Fibroblast of gingiva (primary cell): ENCODE measurements at regions not wholly inside any gene's neighbourhood (a gene's known extent, or its start where the extent isn't known, plus 50 kb on each side); places are given as distances from the start of the nearest gene placed in this dataset.
"Not testable (repeated sequence)": the region's sequence is repeated elsewhere in the genome, so short reads cannot be mapped to it uniquely, and the experiment has no call there.

Experiments
- DNase-seq: peaks from one replicate; pipeline ENCODE4 v3.0.0-alpha.2; 2011; ENCODE audit warnings: low read depth

DNA sequence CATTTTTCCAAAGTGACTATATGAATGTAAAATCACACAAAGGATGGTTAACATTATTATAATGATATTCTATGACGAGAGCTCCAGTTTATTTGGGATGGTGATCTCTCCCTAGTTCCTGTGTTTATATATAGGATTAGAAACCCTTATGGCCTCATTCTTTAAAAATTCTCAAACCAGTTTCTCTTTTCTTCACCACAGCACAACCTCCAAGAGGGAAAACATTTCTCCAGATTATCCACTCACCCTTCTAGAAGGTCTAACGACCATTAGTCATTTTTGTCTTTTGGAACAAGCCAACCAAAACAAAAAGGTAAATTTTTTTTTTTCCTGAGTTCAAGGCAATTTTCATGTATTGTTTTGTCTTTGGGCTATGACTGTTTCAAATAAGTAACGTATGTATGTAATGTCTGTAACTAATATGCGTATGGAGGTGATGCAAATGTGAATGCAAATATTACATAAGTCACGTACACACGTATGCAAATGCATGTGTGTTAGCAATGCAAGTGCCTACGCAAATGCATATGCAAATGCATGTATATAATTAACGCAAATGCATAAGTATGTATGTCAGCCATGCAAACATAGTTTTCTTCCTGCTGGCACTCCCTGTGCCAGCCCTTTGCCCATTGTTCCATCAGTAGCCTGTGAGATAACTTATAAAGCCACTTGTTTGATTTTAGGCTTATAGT is 72.5 kb upstream of the MORC3 start:
- no peak for DNase-seq

GRCh38 chr21:36249576-36250422 is 70.2 kb upstream of the MORC3 start:
- DNase-seq, result no peak

DNA sequence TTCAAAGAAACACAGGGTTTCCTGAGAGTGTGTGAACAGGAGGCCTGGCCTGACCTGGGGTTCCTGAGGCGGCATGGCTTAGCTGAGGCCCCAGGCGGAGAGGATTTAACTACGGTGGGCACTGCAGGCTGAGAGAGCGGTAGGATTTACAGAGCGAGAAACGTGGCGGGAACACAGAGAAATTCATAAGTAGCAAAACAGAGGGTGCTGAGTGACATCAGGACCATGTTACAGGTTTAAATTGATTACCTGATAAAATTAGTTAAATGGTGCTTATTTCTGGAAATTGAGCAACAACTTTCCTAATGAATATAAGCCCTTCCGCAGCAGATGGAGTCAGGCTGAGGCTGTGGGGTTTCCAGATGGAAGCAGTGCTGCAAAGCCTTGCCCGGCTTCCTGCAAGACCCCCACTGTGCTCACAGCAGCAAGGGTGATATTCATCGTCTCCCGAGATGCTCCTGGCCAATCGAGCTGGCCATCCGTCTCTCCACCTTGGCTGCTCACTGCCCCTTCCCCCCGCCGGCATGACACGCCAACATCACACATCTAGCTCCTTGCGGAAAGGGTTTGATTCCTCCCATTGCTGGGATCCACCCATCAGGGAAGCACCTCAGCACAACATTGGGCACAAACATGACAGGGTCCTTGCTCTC is 69.4 kb upstream of the MORC3 start:
- DNase-seq, result no peak

GRCh38 chr21:36254106-36254941 is 65.7 kb upstream of the MORC3 start:
- DNase-seq, result no peak

- DNase-seq, result no peak
Observed at GRCh38 chr21:36255663-36256062, 64.3 kb upstream of the MORC3 start.

- DNase-seq, result no peak
Observed at GRCh38 chr21:36257657-36258056, 62.3 kb upstream of the MORC3 start.

DNA sequence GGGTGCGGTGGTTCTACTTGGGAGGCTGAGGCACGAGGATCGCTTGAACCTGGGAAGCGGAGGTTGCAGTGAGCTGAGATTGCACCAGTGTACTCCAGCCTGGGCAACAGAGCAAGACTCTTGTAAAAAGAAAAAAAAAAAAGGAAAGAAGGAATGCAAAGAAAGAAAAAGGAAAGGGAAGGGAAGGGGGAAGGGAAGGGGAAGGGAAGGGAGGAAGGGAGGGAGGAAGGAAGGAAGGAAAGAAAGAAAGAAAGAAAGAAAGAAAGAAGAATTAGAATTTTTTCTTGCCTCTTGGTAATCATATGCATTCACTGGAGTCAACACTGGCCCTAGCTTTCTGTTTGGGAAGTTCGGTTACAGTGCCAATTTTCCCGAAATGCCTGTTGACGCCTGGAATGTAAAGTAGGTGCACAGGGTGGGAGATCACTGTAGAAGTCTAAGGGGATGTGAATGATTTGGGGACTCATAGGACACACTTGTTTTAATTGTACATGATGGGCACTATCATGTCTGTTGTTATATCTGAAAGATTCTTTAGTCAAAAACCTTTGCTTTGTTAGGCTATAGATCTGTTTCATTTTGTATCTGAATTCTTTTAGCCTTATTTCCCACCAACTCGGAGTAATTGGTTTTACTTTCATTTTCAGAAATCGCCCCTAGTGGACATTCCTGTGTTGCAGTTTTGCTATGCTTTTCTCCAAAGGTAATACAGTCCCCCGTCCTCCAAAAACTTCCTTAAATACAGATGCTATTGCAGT is 59.8 kb upstream of the MORC3 start:
- DNase-seq, result peak; percentile 58

DNA sequence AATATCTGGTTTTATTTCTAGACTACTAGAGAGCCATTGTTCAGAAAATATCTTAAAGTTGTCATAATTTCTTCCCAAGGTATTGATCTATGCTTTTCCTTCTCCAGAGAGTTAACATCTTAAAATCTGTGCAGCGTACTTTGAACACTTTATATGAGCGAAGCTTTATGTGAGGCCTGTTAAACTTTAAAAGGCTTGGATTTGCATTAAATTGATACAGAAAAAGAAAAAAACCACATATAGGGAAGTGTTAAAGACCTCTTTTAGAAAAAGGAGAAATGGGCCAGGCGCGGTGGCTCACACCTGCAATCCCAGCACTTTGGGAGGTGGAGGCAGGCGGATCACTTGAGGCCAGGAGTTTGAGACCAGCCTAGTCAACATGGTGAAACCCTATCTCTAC is 59.2 kb upstream of the MORC3 start:
- no peak for DNase-seq

DNA sequence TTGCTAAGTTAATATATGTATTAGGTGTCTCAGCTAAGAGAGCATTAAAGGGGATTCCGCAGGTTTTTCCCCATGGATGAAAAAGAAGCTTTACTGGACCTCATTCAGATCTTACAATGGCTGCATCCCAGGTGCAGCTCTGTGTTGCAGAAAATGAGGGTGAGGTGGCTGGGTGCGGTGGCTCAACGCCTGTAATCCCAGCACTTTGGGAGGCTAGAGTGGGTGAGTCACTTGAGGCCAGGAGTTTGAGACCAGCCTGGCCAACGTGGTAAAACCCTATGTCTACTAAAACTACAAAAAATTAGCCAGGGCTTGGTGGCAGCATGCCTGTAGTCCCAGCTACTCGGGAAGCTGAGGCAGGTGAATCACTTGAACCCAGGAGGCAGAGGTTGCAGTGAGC is 58.5 kb upstream of the MORC3 start:
- no peak for DNase-seq

- DNase-seq, result no peak
Observed at GRCh38 chr21:36263797-36264196, 56.2 kb upstream of the MORC3 start.

DNA sequence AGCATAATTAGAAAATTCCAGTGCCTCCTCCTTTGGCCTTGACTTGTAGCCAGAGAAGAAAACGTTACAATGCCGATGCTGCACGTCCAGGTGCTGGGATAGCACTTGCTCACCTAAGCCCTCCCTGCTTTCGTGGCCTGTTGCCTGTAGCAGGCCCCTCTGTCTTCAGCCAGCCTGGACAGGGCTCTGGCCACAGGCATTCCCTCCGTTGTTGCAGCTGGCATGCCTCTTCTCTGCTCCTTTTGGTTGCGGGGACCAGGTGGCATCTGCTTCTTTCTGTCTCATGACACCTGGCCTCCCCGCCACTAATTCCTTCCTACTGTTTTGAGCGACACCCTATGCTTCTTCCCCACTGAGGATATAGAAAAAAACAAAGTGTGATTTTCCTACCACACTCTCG is 54.6 kb upstream of the MORC3 start:
- no peak for DNase-seq

DNA sequence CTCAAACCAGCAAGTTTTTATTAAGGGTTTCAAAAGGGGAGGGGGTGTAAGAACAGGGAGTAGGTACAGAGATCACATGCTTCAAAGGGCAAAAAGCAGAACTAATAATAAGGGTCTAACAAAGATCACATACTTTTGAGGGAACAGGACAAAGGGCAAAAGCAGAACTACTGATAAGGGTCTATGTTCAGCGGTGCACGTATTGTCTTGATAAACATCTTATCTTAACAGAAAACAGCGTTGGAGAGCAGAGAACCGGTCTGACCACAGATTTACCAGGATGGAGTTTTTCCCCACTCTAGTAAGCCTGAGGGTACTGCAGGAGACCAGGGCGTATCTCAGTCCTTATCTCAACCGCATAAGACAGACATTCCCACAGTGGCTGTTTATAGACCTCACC is 52.2 kb upstream of the MORC3 start:
- DNase-seq, result not testable (repeated sequence)

- DNase-seq, result not testable (repeated sequence)
Observed at GRCh38 chr21:36268264-36268663, 51.7 kb upstream of the MORC3 start.
